Panc1 (cell line): ENCODE measurements at regions not wholly inside any gene's neighbourhood (a gene's known extent, or its start where the extent isn't known, plus 50 kb on each side); places are given as distances from the start of the nearest gene placed in this dataset.

Source experiments
- ATAC-seq: fragments of 200-7000 bp; cut with Tn5 transposase; 2 replicates; pipeline ENCODE4 v1.9.1; 2020; ENCODE audit warnings: mild to moderate bottlenecking, moderate library complexity
- BruUV-seq: library from RNA; stranded (reverse); fragments of 400-500 nt; replicated peaks from 2 replicates; lab custom pipeline; 2021; lab: Mats Ljungman, UMichigan
- CTCF ChIA-PET: fragments of 300-600 bp; sonication (Branson Sonifier 250); formaldehyde crosslinking; loops from one replicate; lab custom pipeline; 2022; ENCODE audit warnings: antibody characterized with exemption; lab: Charles Lee
- POLR2A ChIA-PET: fragments of 300-600 bp; sonication (Branson Sonifier 250); formaldehyde crosslinking; loops from one replicate; lab custom pipeline; 2022; ENCODE audit warnings: antibody characterized with exemption; lab: Charles Lee
- DNase-seq: peaks from one replicate; pipeline ENCODE4 v3.0.0-alpha.2; 2010; ENCODE audit warnings: low read depth, low spot score
- H3K27ac ChIP-seq: 2 replicates; pipeline ENCODE4 v1.5.1; 2011; ENCODE audit warnings: mild to moderate bottlenecking, low read length, inconsistent platforms
- H3K27me3 ChIP-seq: fragments of 200-500 bp; sonication (Bioruptor generic); 2 replicates; pipeline ENCODE4 v1.6.0; 2014; ENCODE audit warnings: low read length, inconsistent platforms; ENCODE audit not compliant: control insufficient read depth, insufficient read depth
- H3K36me3 ChIP-seq: fragments of 200-500 bp; sonication (Bioruptor generic); 2 replicates; pipeline ENCODE4 v1.5.1; 2014; ENCODE audit warnings: inconsistent platforms, mild to moderate bottlenecking, low read length, moderate library complexity; ENCODE audit not compliant: control insufficient read depth, insufficient read depth
- H3K4me1 ChIP-seq: 2 replicates; pipeline ENCODE4 v1.5.1; 2011; ENCODE audit warnings: inconsistent platforms, mild to moderate bottlenecking, low read length, moderate library complexity; ENCODE audit not compliant: control insufficient read depth, insufficient read depth
- H3K4me3 ChIP-seq, 2 experiments: 2 replicates each; pipeline ENCODE4 v1.5.1; 2011 to 2012; ENCODE audit warnings: low read depth in 2 of 2, low read length in 2 of 2, mild to moderate bottlenecking in 2 of 2, inconsistent platforms in 1 of 2, moderate library complexity in 1 of 2
- H3K9me3 ChIP-seq: fragments of 200-500 bp; sonication (Bioruptor generic); 2 replicates; pipeline ENCODE4 v1.5.1; 2014; ENCODE audit warnings: low read depth, mild to moderate bottlenecking, inconsistent platforms, low read length, moderate library complexity; ENCODE audit not compliant: control insufficient read depth, insufficient read depth
- CTCF ChIP-seq: fragments of 450-650 bp; IDR thresholded peaks from 2 replicates; pipeline ENCODE4 v1.5.1; 2017; ENCODE audit warnings: mild to moderate bottlenecking
- POLR2AphosphoS5 ChIP-seq: IDR thresholded peaks from 2 replicates; pipeline ENCODE4 v1.6.1; 2012; ENCODE audit warnings: mild to moderate bottlenecking, low read depth, low read length, moderate library complexity
- REST ChIP-seq, 2 experiments: IDR thresholded peaks; 2 replicates each; pipeline ENCODE4 v1.6.1; 2011 to 2012; ENCODE audit warnings: low read depth in 2 of 2, control low read depth in 1 of 2, low read length in 1 of 2, mild to moderate bottlenecking in 1 of 2, moderate library complexity in 1 of 2; ENCODE audit not compliant: insufficient read depth in 1 of 2
- SIN3A ChIP-seq: IDR thresholded peaks from 2 replicates; pipeline ENCODE4 v1.6.1; 2012; ENCODE audit warnings: low read depth, mild to moderate bottlenecking, low read length, moderate library complexity, borderline replicate concordance; ENCODE audit not compliant: insufficient read depth
- TCF7L2 ChIP-seq: IDR thresholded peaks from 2 replicates; pipeline ENCODE4 v1.6.1; 2011; ENCODE audit warnings: mild to moderate bottlenecking, low read depth, low read length, inconsistent platforms
- in situ Hi-C: cut with HindIII; loops from 2 replicates; pipeline ENCODE4 v1.10.0; 2016; ENCODE audit warnings: low sequenced_read_pairs, low pct_unique_long_range_greater_than_20kb
- intact Hi-C: fragments of 100-400 bp; cut with micrococcal nuclease; formaldehyde crosslinking; loops from one replicate; pipeline ENCODE4 v1.10.0; 2022; ENCODE audit not compliant: unreplicated experiment

GRCh38 chr15:93294896-93295295, 205.9 kb upstream of the RGMA start:
- POLR2A ChIA-PET, result no interaction called here
- DNase-seq (no peak), ATAC-seq (no peak)
- no peaks in the 10 kb centered on the region for H3K4me1 ChIP-seq
- BruUV-seq, result no TSS peak
- in situ Hi-C loops, result no loop called here
- no peak overlapping the region for H3K4me3 ChIP-seq
- CTCF ChIA-PET, result no interaction called here
- intact Hi-C loops, result no loop called here
- no peak overlapping the region for H3K27ac ChIP-seq
- no peaks in the 10 kb centered on the region for H3K36me3 ChIP-seq
- no peaks in the 10 kb centered on the region for H3K9me3 ChIP-seq
- no peak for TF ChIP-seq POLR2AphosphoS5
- TF ChIP-seq SIN3A, result no peak
- no peak for TF ChIP-seq TCF7L2
- TF ChIP-seq REST (IDR thresholded peaks at IDR 0.05; ENCODE audit: insufficient read depth in 1 of 2, low read depth in 2 of 2, low read length in 1 of 2), result no peak
- no peak for TF ChIP-seq CTCF
- H3K27me3 ChIP-seq, result no peaks in the 10 kb centered on the region

- no TSS peak for BruUV-seq
- ATAC-seq (no peak), DNase-seq (no peak)
- Histone ChIP-seq H3K9me3 (no peaks in the 10 kb centered on the region), H3K4me1 (no peaks in the 10 kb centered on the region), H3K4me3 (no peak overlapping the region), H3K27me3 (no peaks in the 10 kb centered on the region), H3K36me3 (no peaks in the 10 kb centered on the region), H3K27ac (no peak overlapping the region)
- POLR2A ChIA-PET, result interaction anchor here (0.6 kb wide), 1 partner anchor 27 kb away, joined by 3 read pairs; no protein-coding TSS in a partner anchor
- intact Hi-C loops (no loop called here), in situ Hi-C loops (no loop called here)
- CTCF ChIA-PET, result no interaction called here
- TF ChIP-seq REST (IDR thresholded peaks at IDR 0.05; ENCODE audit: insufficient read depth in 1 of 2, low read depth in 2 of 2, low read length in 1 of 2) (no peak), POLR2AphosphoS5 (no peak), SIN3A (no peak), CTCF (no peak), TCF7L2 (no peak)
Measured at GRCh38 chr15:93294066-93294465, 205.1 kb upstream of the RGMA start.
